ENCODE measurements at regions not wholly inside any gene's neighbourhood (a gene's known extent, or its start where the extent isn't known, plus 50 kb on each side); places are given as distances from the start of the nearest gene placed in this dataset.

- DNase-seq (ENCODE audit: low read depth), result no peak
- no peak for TF ChIP-seq CTCF (IDR thresholded peaks at IDR 0.05; ENCODE audit: control insufficient read depth, extremely low read depth, insufficient read depth)
- H3K4me3 ChIP-seq (ENCODE audit: low read depth, low read length), result no peak overlapping the region
These were observed 177.5 kb upstream of the PPP2R2B start for GRCh38 chr5:147055850-147056566.

- no peak overlapping the region for H3K4me3 ChIP-seq (ENCODE audit: low read depth, low read length)
- no peak for TF ChIP-seq CTCF (IDR thresholded peaks at IDR 0.05; ENCODE audit: control insufficient read depth, extremely low read depth, insufficient read depth)
- DNase-seq (ENCODE audit: low read depth), result no peak
These were observed 177.8 kb upstream of the STK32A start for GRCh38 chr5:147057051-147057450.

- DNase-seq (ENCODE audit: low read depth), result no peak
- TF ChIP-seq CTCF (IDR thresholded peaks at IDR 0.05; ENCODE audit: control insufficient read depth, extremely low read depth, insufficient read depth), result no peak
- no peak overlapping the region for H3K4me3 ChIP-seq (ENCODE audit: low read depth, low read length)
These were observed 173.4 kb upstream of the STK32A start for GRCh38 chr5:147061431-147061830.

GRCh38 chr5:147062427-147062826 is 172.4 kb upstream of the STK32A start:
- no peak overlapping the region for H3K4me3 ChIP-seq (ENCODE audit: low read depth, low read length)
- no peak for TF ChIP-seq CTCF (IDR thresholded peaks at IDR 0.05; ENCODE audit: control insufficient read depth, extremely low read depth, insufficient read depth)
- DNase-seq (ENCODE audit: low read depth), result no peak

- TF ChIP-seq CTCF (IDR thresholded peaks at IDR 0.05; ENCODE audit: control insufficient read depth, extremely low read depth, insufficient read depth), result no peak
- no peak overlapping the region for H3K4me3 ChIP-seq (ENCODE audit: low read depth, low read length)
- DNase-seq (ENCODE audit: low read depth), result no peak
These were observed 170.9 kb upstream of the STK32A start for GRCh38 chr5:147063943-147064342.

GRCh38 chr5:147065071-147065470 is 169.8 kb upstream of the STK32A start:
- no peak overlapping the region for H3K4me3 ChIP-seq (ENCODE audit: low read depth, low read length)
- no peak for DNase-seq (ENCODE audit: low read depth)
- TF ChIP-seq CTCF (IDR thresholded peaks at IDR 0.05; ENCODE audit: control insufficient read depth, extremely low read depth, insufficient read depth), result no peak

- H3K4me3 ChIP-seq (ENCODE audit: low read depth, low read length), result no peak overlapping the region
- no peak for TF ChIP-seq CTCF (IDR thresholded peaks at IDR 0.05; ENCODE audit: control insufficient read depth, extremely low read depth, insufficient read depth)
- no peak for DNase-seq (ENCODE audit: low read depth)
These were observed 165.8 kb upstream of the STK32A start for GRCh38 chr5:147068998-147069397.

All from LNCaP clone FGC (cell line).